ENCODE measurements at regions not wholly inside any gene's neighbourhood (a gene's known extent, or its start where the extent isn't known, plus 50 kb on each side); places are given as distances from the start of the nearest gene placed in this dataset.
"Not testable (repeated sequence)": the region's sequence is repeated elsewhere in the genome, so short reads cannot be mapped to it uniquely, and the experiment has no call there.

GRCh38 chr15:84151205-84151931, 84.2 kb upstream of the GOLGA6L4 start:
- TF ChIP-seq CTCF (IDR thresholded peaks at IDR 0.05) (no peak), POLR2A (IDR thresholded peaks at IDR 0.05) (no peak)
- no peak overlapping the region for H3K27ac ChIP-seq
- no peaks in the 10 kb centered on the region for H3K9me3 ChIP-seq
- no peaks in the 10 kb centered on the region for H3K36me3 ChIP-seq
- H3K4me1 ChIP-seq = no peaks in the 10 kb centered on the region
- H3K4me3 ChIP-seq = no peak overlapping the region
- intact Hi-C loops (cut with DNase I) = no loop called here
- no CpG with 5 or more reads among the region's 11 CpGs for WGBS (ENCODE audit: insufficient coverage, low coverage, low lambda C conversion rate, missing lambda C conversion rate)
- ATAC-seq (no peak), DNase-seq (no peak)
- H3K27me3 ChIP-seq = no peaks in the 10 kb centered on the region

GRCh38 chr15:84152381-84152979, 83.1 kb upstream of the GOLGA6L4 start:
- DNase-seq; intact Hi-C loops (cut with DNase I); H3K9me3 ChIP-seq; H3K36me3 ChIP-seq; H3K4me1 ChIP-seq; H3K27me3 ChIP-seq; ATAC-seq; H3K27ac ChIP-seq; H3K4me3 ChIP-seq: not testable (repeated sequence)
- WGBS (ENCODE audit: insufficient coverage, low coverage, low lambda C conversion rate, missing lambda C conversion rate) = 88% methylated on average over 3 of the region's 8 CpGs

- H3K9me3 ChIP-seq; H3K27ac ChIP-seq; DNase-seq; ATAC-seq; H3K27me3 ChIP-seq; intact Hi-C loops (cut with DNase I); H3K4me3 ChIP-seq; H3K36me3 ChIP-seq; H3K4me1 ChIP-seq: not testable (repeated sequence)
- WGBS (ENCODE audit: insufficient coverage, low coverage, low lambda C conversion rate, missing lambda C conversion rate) = 75% methylated on average over 5 of the region's 11 CpGs
Measured at GRCh38 chr15:84153655-84154140, 81.9 kb upstream of the GOLGA6L4 start.

- H3K27ac ChIP-seq; H3K4me3 ChIP-seq; H3K27me3 ChIP-seq; H3K9me3 ChIP-seq; DNase-seq; H3K36me3 ChIP-seq; intact Hi-C loops (cut with DNase I); ATAC-seq; H3K4me1 ChIP-seq: not testable (repeated sequence)
- WGBS (ENCODE audit: insufficient coverage, low coverage, low lambda C conversion rate, missing lambda C conversion rate) = 61% methylated on average over 5 of the region's 8 CpGs
Measured at GRCh38 chr15:84154314-84154713, 81.3 kb upstream of the GOLGA6L4 start.

- ATAC-seq; H3K27ac ChIP-seq; H3K9me3 ChIP-seq; H3K36me3 ChIP-seq; H3K4me1 ChIP-seq; DNase-seq; intact Hi-C loops (cut with DNase I); H3K27me3 ChIP-seq; H3K4me3 ChIP-seq: not testable (repeated sequence)
- no CpG with 5 or more reads among the region's 9 CpGs for WGBS (ENCODE audit: insufficient coverage, low coverage, low lambda C conversion rate, missing lambda C conversion rate)
Measured at GRCh38 chr15:84154787-84155186, 80.8 kb upstream of the GOLGA6L4 start.

GRCh38 chr15:84155792-84156587, 79.6 kb upstream of the GOLGA6L4 start:
- intact Hi-C loops (cut with DNase I) = not testable (repeated sequence)

GRCh38 chr15:84156588-84156840, 79.1 kb upstream of the GOLGA6L4 start:
- ATAC-seq; H3K9me3 ChIP-seq; H3K4me3 ChIP-seq; DNase-seq; H3K4me1 ChIP-seq; H3K27me3 ChIP-seq; H3K27ac ChIP-seq; H3K36me3 ChIP-seq; intact Hi-C loops (cut with DNase I): not testable (repeated sequence)
- WGBS (ENCODE audit: insufficient coverage, low coverage, low lambda C conversion rate, missing lambda C conversion rate) = no CpG with 5 or more reads among the region's 3 CpGs

More at GRCh38 chr15:84155792-84156587, 79.6 kb upstream of the GOLGA6L4 start:
- not testable (repeated sequence) for DNase-seq, ATAC-seq, H3K4me1 ChIP-seq, H3K9me3 ChIP-seq, H3K27ac ChIP-seq, H3K4me3 ChIP-seq, H3K36me3 ChIP-seq, H3K27me3 ChIP-seq
- WGBS (ENCODE audit: insufficient coverage, low coverage, low lambda C conversion rate, missing lambda C conversion rate) = no CpG with 5 or more reads among the region's 22 CpGs

GRCh38 chr15:84157056-84157632, 78.4 kb upstream of the GOLGA6L4 start:
- H3K4me1 ChIP-seq; H3K27ac ChIP-seq; H3K4me3 ChIP-seq; H3K9me3 ChIP-seq; H3K27me3 ChIP-seq; DNase-seq; H3K36me3 ChIP-seq; ATAC-seq; intact Hi-C loops (cut with DNase I): not testable (repeated sequence)
- WGBS (ENCODE audit: insufficient coverage, low coverage, low lambda C conversion rate, missing lambda C conversion rate) = 68% methylated on average over 5 of the region's 11 CpGs

- DNase-seq; H3K27me3 ChIP-seq; H3K4me1 ChIP-seq; H3K4me3 ChIP-seq; intact Hi-C loops (cut with DNase I); H3K9me3 ChIP-seq; ATAC-seq; H3K27ac ChIP-seq; H3K36me3 ChIP-seq: not testable (repeated sequence)
- WGBS (ENCODE audit: insufficient coverage, low coverage, low lambda C conversion rate, missing lambda C conversion rate) = 82% methylated on average over 2 of the region's 3 CpGs
Measured at GRCh38 chr15:84157857-84158256, 77.7 kb upstream of the GOLGA6L4 start.
